ENCODE measurements at regions not wholly inside any gene's neighbourhood (a gene's known extent, or its start where the extent isn't known, plus 50 kb on each side); places are given as distances from the start of the nearest gene placed in this dataset.

DNA sequence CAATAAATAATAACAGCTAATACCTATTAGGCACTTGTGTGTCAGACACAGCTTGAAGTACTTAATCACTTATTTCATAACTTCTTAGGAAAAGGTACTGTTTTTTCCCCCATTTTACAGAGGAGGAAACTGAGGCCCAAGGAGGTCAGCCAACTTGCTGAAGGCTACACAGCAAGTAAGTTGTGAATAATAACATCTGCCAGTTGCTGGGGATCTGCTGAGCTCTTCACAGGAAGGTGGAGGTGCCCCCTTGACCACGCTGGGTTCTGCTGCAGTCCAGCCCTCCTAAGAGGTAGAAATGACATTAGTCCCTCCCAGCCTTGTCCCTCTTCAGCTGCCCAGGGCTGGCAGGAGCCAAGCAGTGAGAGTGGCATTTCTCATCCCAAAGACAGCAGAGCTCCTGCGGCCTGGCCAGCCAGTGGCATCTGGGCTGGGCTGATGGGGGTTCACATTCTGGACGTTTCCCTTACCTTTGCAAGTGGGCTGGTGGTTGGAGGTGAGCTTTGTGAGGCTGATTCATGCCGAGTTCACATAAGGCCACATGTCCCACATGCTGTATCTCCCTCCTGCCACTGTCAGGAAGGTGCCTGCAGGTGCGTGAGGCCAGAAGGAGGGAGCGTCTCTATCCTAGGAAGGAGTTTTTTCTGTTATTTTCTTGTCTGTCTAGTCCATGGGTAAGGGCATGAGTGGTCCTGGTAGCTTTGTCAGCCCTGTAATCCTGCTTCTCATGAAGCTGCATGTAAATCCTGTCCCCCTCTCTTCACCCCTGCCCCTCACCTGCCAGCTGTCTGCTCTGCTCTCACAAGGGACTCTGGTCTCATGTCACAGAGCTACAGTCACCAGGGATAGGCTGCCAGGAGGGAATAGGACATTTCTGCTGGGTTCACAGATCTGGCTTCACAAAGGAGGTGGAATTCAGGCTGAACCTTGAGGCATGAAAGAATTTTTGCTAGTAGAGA, 171.7 kb downstream of the MACROH2A1 start (continued):
- TF ChIP-seq, protein P1, sequence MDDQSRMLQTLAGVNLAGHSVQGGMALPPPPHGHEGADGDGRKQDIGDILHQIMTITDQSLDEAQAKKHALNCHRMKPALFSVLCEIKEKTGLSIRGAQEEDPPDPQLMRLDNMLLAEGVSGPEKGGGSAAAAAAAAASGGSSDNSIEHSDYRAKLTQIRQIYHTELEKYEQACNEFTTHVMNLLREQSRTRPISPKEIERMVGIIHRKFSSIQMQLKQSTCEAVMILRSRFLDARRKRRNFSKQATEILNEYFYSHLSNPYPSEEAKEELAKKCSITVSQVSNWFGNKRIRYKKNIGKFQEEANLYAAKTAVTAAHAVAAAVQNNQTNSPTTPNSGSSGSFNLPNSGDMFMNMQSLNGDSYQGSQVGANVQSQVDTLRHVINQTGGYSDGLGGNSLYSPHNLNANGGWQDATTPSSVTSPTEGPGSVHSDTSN (IDR thresholded peaks at IDR 0.05; ENCODE audit: insufficient replicate concordance, low read depth, low read length) = no peak
- no peak for TF ChIP-seq POU2F2 (IDR thresholded peaks at IDR 0.05; ENCODE audit: borderline replicate concordance, low read depth, low read length)
- TF ChIP-seq, protein P2, sequence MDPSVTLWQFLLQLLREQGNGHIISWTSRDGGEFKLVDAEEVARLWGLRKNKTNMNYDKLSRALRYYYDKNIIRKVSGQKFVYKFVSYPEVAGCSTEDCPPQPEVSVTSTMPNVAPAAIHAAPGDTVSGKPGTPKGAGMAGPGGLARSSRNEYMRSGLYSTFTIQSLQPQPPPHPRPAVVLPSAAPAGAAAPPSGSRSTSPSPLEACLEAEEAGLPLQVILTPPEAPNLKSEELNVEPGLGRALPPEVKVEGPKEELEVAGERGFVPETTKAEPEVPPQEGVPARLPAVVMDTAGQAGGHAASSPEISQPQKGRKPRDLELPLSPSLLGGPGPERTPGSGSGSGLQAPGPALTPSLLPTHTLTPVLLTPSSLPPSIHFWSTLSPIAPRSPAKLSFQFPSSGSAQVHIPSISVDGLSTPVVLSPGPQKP (IDR thresholded peaks at IDR 0.05; ENCODE audit: low read depth, low read length) = no peak

DNA sequence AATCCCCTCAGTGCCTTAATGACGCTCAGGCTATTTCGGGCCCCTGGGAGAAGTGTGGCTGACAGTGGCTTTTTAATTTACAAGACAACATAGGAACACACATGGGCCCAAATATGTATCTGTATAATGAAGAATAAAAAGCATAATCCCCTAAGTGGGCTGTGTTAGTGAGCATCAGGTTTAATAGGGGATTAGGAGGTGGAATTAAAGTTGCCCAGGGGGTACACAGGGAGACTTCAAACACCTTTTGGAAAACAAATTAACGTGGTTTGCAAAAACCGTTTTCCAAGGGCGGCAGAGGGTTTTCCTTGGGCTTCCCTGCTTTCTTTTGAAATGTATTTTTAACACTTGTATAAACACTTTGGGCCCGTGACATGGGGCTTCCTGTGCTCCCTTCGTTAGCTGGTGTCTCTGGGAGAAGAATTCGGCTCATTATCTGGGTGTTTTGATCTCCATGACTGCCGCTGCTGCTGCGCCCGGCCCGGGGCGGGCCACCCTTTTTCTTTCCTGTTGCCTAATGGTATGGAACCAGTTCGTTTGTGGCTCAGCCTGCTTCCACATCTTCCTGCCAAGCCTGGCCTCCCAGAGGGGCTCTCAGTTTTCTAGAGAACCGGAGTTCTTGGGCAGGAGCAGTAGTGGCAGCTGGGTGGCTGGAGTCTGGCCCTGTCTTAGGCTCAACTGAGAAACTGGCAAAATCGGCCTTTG, 173.0 kb downstream of the MACROH2A1 start:
- Histone ChIP-seq H4K20me1 (ENCODE audit: control insufficient read depth, insufficient read depth) (no peaks in the 10 kb centered on the region), H3K36me3 (ENCODE audit: control insufficient read depth in 2 of 2, insufficient read depth in 2 of 2, low read length in 1 of 2) (no peaks in the 10 kb centered on the region), H2AFZ (ENCODE audit: control insufficient read depth, low read depth, low read length) (no peak overlapping the region), H3K27me3 (replicated peaks in 1 of 2; ENCODE audit: control insufficient read depth in 2 of 2, insufficient read depth in 2 of 2, low read length in 1 of 2) (peaks cover 0 to 14% of the 10 kb centered on the region in 2 experiments; a peak in 2 of 4 replicates), H3K27ac (ENCODE audit: control insufficient read depth, insufficient read depth) (no peak overlapping the region), H3K79me2 (ENCODE audit: control insufficient read depth, insufficient read depth, low read length) (no peaks in the 10 kb centered on the region), H3K4me1 (ENCODE audit: control insufficient read depth, insufficient read depth, low read length) (peaks cover 8% of the 10 kb centered on the region), H3K4me2 (ENCODE audit: control insufficient read depth, insufficient read depth) (no peak overlapping the region), H3K4me3 (no peak overlapping the region), H3K9ac (ENCODE audit: control insufficient read depth, insufficient read depth, low read length) (no peak overlapping the region), H3K9me3 (replicated peaks; ENCODE audit: control insufficient read depth, insufficient read depth, low read length) (no peaks in the 10 kb centered on the region)
- ChIA-PET RAD21 (ENCODE audit: unreplicated experiment) (no interaction called here), POLR2A (no interaction called here), CTCF (no interaction called here), SMC1A (ENCODE audit: uncharacterized antibody, unreplicated experiment) (no interaction called here)
- intact Hi-C loops (cut with micrococcal nuclease; ENCODE audit: unreplicated experiment) (no loop called here), in situ Hi-C loops (cut with MboI) (no loop called here)
- ATAC-seq (no peak), DNase-seq (ENCODE audit: low read depth, low spot score) (no peak), FAIRE-seq (no peak)
- 32% methylated on average over 16 of the region's 16 CpGs for WGBS (ENCODE audit: insufficient coverage, insufficient replicate concordance, low lambda C conversion rate, missing lambda C conversion rate)
- no TSS peak for BruUV-seq (replicated peaks)
- TF ChIP-seq, protein P3, sequence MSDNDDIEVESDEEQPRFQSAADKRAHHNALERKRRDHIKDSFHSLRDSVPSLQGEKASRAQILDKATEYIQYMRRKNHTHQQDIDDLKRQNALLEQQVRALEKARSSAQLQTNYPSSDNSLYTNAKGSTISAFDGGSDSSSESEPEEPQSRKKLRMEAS (IDR thresholded peaks at IDR 0.05; ENCODE audit: low read depth, low read length) = no peak
- TF ChIP-seq KAT2A (conservative IDR thresholded peaks at IDR 0.05; ENCODE audit: control insufficient read depth, low read depth, low read length) = no peak
- no peak for TF ChIP-seq BCL11A (IDR thresholded peaks at IDR 0.05; ENCODE audit: low read depth, low read length)
- no peak for TF ChIP-seq NFYA (IDR thresholded peaks at IDR 0.05; ENCODE audit: borderline replicate concordance, low read depth, low read length)
- no peak for TF ChIP-seq TAF1 (IDR thresholded peaks at IDR 0.05; ENCODE audit: borderline replicate concordance, low read depth, low read length)
- TF ChIP-seq, protein P1 (IDR thresholded peaks at IDR 0.05; ENCODE audit: insufficient replicate concordance, low read depth, low read length) = no peak
- TF ChIP-seq PAX5 (IDR thresholded peaks at IDR 0.05; ENCODE audit: borderline replicate concordance, low read depth, low read length) = no peak
- no peak for TF ChIP-seq MTA3 (IDR thresholded peaks at IDR 0.05; ENCODE audit: borderline replicate concordance, low read length)
- no peak for TF ChIP-seq SREBF1 (IDR thresholded peaks at IDR 0.05; ENCODE audit: low read length)
- TF ChIP-seq CHD2 (IDR thresholded peaks at IDR 0.05; ENCODE audit: borderline replicate concordance, low read depth, low read length) = no peak
- no peak for TF ChIP-seq EZH2 (IDR thresholded peaks at IDR 0.05; ENCODE audit: borderline replicate concordance, control insufficient read depth, low read depth, low read length)
- TF ChIP-seq NBN (IDR thresholded peaks at IDR 0.05) = no peak
- no peak for TF ChIP-seq MYB (IDR thresholded peaks at IDR 0.05; ENCODE audit: borderline replicate concordance, low read depth, low read length)
- no peak for TF ChIP-seq RUNX3 (IDR thresholded peaks at IDR 0.05; ENCODE audit: low read length)
- no peak for TF ChIP-seq SMC3 (IDR thresholded peaks at IDR 0.05; ENCODE audit: borderline replicate concordance, low read length)
- TF ChIP-seq ZNF24 (IDR thresholded peaks at IDR 0.05) = no peak
